Astrocyte of the cerebellum (primary cell): ENCODE measurements at regions not wholly inside any gene's neighbourhood (a gene's known extent, or its start where the extent isn't known, plus 50 kb on each side); places are given as distances from the start of the nearest gene placed in this dataset.
"Not testable (repeated sequence)": the region's sequence is repeated elsewhere in the genome, so short reads cannot be mapped to it uniquely, and the experiment has no call there.

Experiments
- DNase-seq: peaks from one replicate; pipeline ENCODE4 v3.0.0-alpha.2; 2011; ENCODE audit warnings: low read depth
- H3K4me3 ChIP-seq: 2 replicates; pipeline ENCODE4 v1.5.1; 2011; ENCODE audit warnings: mild to moderate bottlenecking, low read depth, low read length, moderate library complexity
- CTCF ChIP-seq: IDR thresholded peaks from 2 replicates; pipeline ENCODE4 v1.5.1; 2012; ENCODE audit warnings: low read length, low read depth, moderate library complexity, mild to moderate bottlenecking; ENCODE audit errors: missing control alignments
- in situ Hi-C: cut with HindIII; loops from 2 replicates; pipeline ENCODE4 v1.10.0; 2017; ENCODE audit warnings: low sequenced_read_pairs

- no peak for DNase-seq
- no peak overlapping the region for H3K4me3 ChIP-seq
- in situ Hi-C loops = no loop called here
- no peak for TF ChIP-seq CTCF
These were observed 113.9 kb downstream of the RIN2 start for GRCh38 chr20:19872001-19872400.

- in situ Hi-C loops = no loop called here
- TF ChIP-seq CTCF = no peak
- DNase-seq = no peak
- no peak overlapping the region for H3K4me3 ChIP-seq
These were observed 116.1 kb downstream of the RIN2 start for GRCh38 chr20:19874040-19874727.

GRCh38 chr20:19875376-19876221 is 117.5 kb downstream of the RIN2 start:
- no peak for DNase-seq
- TF ChIP-seq CTCF = no peak
- H3K4me3 ChIP-seq = no peak overlapping the region
- in situ Hi-C loops = no loop called here

- DNase-seq = no peak
- in situ Hi-C loops = no loop called here
- H3K4me3 ChIP-seq = no peak overlapping the region
- no peak for TF ChIP-seq CTCF
These were observed 118.9 kb downstream of the RIN2 start for GRCh38 chr20:19876828-19877460.

- in situ Hi-C loops, H3K4me3 ChIP-seq, DNase-seq: not testable (repeated sequence)
These were observed 121.8 kb downstream of the RIN2 start for GRCh38 chr20:19879874-19880255.

- in situ Hi-C loops = no loop called here
- TF ChIP-seq CTCF = no peak
- DNase-seq = no peak
- H3K4me3 ChIP-seq = no peak overlapping the region
These were observed 122.4 kb downstream of the RIN2 start for GRCh38 chr20:19880256-19881079.
